ENCODE measurements at regions not wholly inside any gene's neighbourhood (a gene's known extent, or its start where the extent isn't known, plus 50 kb on each side); places are given as distances from the start of the nearest gene placed in this dataset.

- Histone ChIP-seq H3K27me3 (ENCODE audit: insufficient read depth) (no peaks in the 10 kb centered on the region), H3K36me3 (replicated peaks in 1 of 2; ENCODE audit: control insufficient read depth in 1 of 2, insufficient read depth in 2 of 2, low read length in 1 of 2) (no peaks in the 10 kb centered on the region), H3K27ac (ENCODE audit: low read depth in 2 of 2, low read length in 1 of 2) (no peak overlapping the region), H3K4me1 (ENCODE audit: control insufficient read depth in 1 of 2, insufficient read depth in 2 of 2, low read depth in 1 of 2, low read length in 1 of 2) (peaks cover 0 to 10% of the 10 kb centered on the region in 2 experiments; a peak in 1 of 4 replicates), H4K20me1 (ENCODE audit: insufficient read depth) (no peaks in the 10 kb centered on the region), H3K9me3 (no peaks in the 10 kb centered on the region), H3K79me2 (ENCODE audit: insufficient read depth) (no peaks in the 10 kb centered on the region), H3F3A (replicated peaks; ENCODE audit: insufficient read depth) (no peaks in the 10 kb centered on the region), H3K4me3 (ENCODE audit: low read depth in 2 of 2, low read length in 1 of 2) (no peak overlapping the region), H2AFZ (ENCODE audit: low read depth) (no peak overlapping the region), H3K4me2 (no peak overlapping the region), H3K9me2 (no peaks in the 10 kb centered on the region), H3K9ac (no peak overlapping the region)
- CTCF ChIA-PET = no interaction called here
- no peak for TF ChIP-seq ELF1 (IDR thresholded peaks at IDR 0.05)
- no peak for TF ChIP-seq NRF1 (IDR thresholded peaks at IDR 0.05; ENCODE audit: low read depth, low read length)
- TF ChIP-seq USF1 (IDR thresholded peaks at IDR 0.05; ENCODE audit: borderline replicate concordance, low read depth) = no peak
- TF ChIP-seq RXRA (IDR thresholded peaks at IDR 0.05; ENCODE audit: borderline replicate concordance, low read depth) = no peak
- POLR2A ChIA-PET = no interaction called here
- 94% methylated on average over 1 of the region's 1 CpG for WGBS (ENCODE audit: low lambda C conversion rate)
- no peak for DNase-seq
Measured at GRCh38 chr5:68074048-68074632, 141.4 kb upstream of the PIK3R1 start.

- Histone ChIP-seq H3K36me3 (replicated peaks in 1 of 2; ENCODE audit: control insufficient read depth in 1 of 2, insufficient read depth in 2 of 2, low read length in 1 of 2) (no peaks in the 10 kb centered on the region), H2AFZ (ENCODE audit: low read depth) (no peak overlapping the region), H3K79me2 (ENCODE audit: insufficient read depth) (no peaks in the 10 kb centered on the region), H3K27ac (ENCODE audit: low read depth in 2 of 2, low read length in 1 of 2) (no peak overlapping the region), H3K27me3 (ENCODE audit: insufficient read depth) (no peaks in the 10 kb centered on the region), H3F3A (replicated peaks; ENCODE audit: insufficient read depth) (no peaks in the 10 kb centered on the region), H3K4me3 (ENCODE audit: low read depth in 2 of 2, low read length in 1 of 2) (no peak overlapping the region), H3K9me2 (no peaks in the 10 kb centered on the region), H3K4me1 (ENCODE audit: control insufficient read depth in 1 of 2, insufficient read depth in 2 of 2, low read depth in 1 of 2, low read length in 1 of 2) (no peaks in the 10 kb centered on the region; a peak in 1 of 4 replicates), H4K20me1 (ENCODE audit: insufficient read depth) (no peaks in the 10 kb centered on the region), H3K4me2 (no peak overlapping the region), H3K9me3 (no peaks in the 10 kb centered on the region), H3K9ac (no peak overlapping the region)
- ChIA-PET CTCF (no interaction called here), POLR2A (no interaction called here)
- no peak for TF ChIP-seq NFIC (IDR thresholded peaks at IDR 0.05; ENCODE audit: borderline replicate concordance)
- TF ChIP-seq GATA2 (CRISPR knock-in tag; IDR thresholded peaks at IDR 0.05) = no peak
- no peak for TF ChIP-seq RFX5 (IDR thresholded peaks at IDR 0.05; ENCODE audit: low read length)
- TF ChIP-seq CTCF (IDR thresholded peaks at IDR 0.05) = no peak
- TF ChIP-seq REST (IDR thresholded peaks at IDR 0.05; ENCODE audit: low read depth, low read length) = no peak
- TF ChIP-seq SIN3A (IDR thresholded peaks at IDR 0.05; ENCODE audit: borderline replicate concordance, low read depth, low read length) = no peak
- no peak for TF ChIP-seq FOSL2 (IDR thresholded peaks at IDR 0.05; ENCODE audit: borderline replicate concordance, low read depth)
- TF ChIP-seq TEAD4 (IDR thresholded peaks at IDR 0.05; ENCODE audit: borderline replicate concordance, insufficient read depth) = no peak
- no peak for TF ChIP-seq PBX3 (IDR thresholded peaks at IDR 0.05)
- no peak for TF ChIP-seq RAD21 (IDR thresholded peaks at IDR 0.05; ENCODE audit: low read length)
- no peak for TF ChIP-seq RXRA (IDR thresholded peaks at IDR 0.05; ENCODE audit: borderline replicate concordance, low read depth)
- 67% methylated on average over 6 of the region's 6 CpGs for whole genome bisulfite sequencing (ENCODE audit: low lambda C conversion rate)
- no peak for DNase-seq
Measured at GRCh38 chr5:68071736-68072135, 143.8 kb upstream of the PIK3R1 start.
